ENCODE measurements at regions not wholly inside any gene's neighbourhood (a gene's known extent, or its start where the extent isn't known, plus 50 kb on each side); places are given as distances from the start of the nearest gene placed in this dataset.

DNA sequence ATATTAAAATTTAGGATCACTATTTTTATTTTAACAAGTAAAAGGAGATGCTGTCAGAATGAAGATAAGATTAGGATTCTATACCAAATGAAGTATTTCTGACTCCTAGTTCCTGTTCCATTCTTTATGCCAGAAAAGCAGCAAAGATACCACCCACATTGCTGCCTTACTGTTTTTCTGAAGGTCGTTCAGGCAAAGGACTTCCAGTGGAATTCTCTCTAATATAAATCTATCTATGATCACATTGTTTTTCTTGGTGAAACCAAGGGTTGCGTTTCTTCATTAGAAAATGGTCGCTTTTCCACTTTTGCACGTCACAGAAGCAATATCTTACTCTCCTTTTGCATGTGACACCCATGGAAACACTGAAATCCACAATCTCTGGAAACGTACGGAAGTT, 594.8 kb upstream of the ADGRL2 start:
- Histone ChIP-seq H4K20me1 (ENCODE audit: insufficient read depth) (no peaks in the 10 kb centered on the region), H3F3A (ENCODE audit: insufficient read depth, low read length, poor library complexity, severe bottlenecking) (no peaks in the 10 kb centered on the region), H3K36me3 (ENCODE audit: insufficient read depth, low read length) (no peaks in the 10 kb centered on the region), H3K4me2 (ENCODE audit: low read length) (no peak overlapping the region), H3K9me3 (ENCODE audit: low read length) (no peaks in the 10 kb centered on the region), H3K9me2 (ENCODE audit: insufficient read depth, low read length) (no peaks in the 10 kb centered on the region), H3K27me3 (ENCODE audit: insufficient read depth, low read depth, low read length) (no peaks in the 10 kb centered on the region), H3K79me2 (replicated peaks; ENCODE audit: insufficient read depth, low read length) (no peaks in the 10 kb centered on the region), H3K27ac (ENCODE audit: low read length) (no peak overlapping the region), H3K9ac (ENCODE audit: low read length) (no peak overlapping the region), H3K4me3 (ENCODE audit: low read length) (no peak overlapping the region), H2AFZ (ENCODE audit: low read depth, low read length) (no peak overlapping the region)
- TF ChIP-seq EP300 (conservative IDR thresholded peaks at IDR 0.05; ENCODE audit: poor library complexity, severe bottlenecking): no peak
- TF ChIP-seq EZH2 (IDR thresholded peaks at IDR 0.05; ENCODE audit: borderline replicate concordance, insufficient read depth, low read length, poor library complexity, severe bottlenecking): no peak
- TF ChIP-seq, protein P1, sequence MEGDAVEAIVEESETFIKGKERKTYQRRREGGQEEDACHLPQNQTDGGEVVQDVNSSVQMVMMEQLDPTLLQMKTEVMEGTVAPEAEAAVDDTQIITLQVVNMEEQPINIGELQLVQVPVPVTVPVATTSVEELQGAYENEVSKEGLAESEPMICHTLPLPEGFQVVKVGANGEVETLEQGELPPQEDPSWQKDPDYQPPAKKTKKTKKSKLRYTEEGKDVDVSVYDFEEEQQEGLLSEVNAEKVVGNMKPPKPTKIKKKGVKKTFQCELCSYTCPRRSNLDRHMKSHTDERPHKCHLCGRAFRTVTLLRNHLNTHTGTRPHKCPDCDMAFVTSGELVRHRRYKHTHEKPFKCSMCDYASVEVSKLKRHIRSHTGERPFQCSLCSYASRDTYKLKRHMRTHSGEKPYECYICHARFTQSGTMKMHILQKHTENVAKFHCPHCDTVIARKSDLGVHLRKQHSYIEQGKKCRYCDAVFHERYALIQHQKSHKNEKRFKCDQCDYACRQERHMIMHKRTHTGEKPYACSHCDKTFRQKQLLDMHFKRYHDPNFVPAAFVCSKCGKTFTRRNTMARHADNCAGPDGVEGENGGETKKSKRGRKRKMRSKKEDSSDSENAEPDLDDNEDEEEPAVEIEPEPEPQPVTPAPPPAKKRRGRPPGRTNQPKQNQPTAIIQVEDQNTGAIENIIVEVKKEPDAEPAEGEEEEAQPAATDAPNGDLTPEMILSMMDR (IDR thresholded peaks at IDR 0.05; ENCODE audit: poor library complexity, severe bottlenecking): no peak
- no peak for TF ChIP-seq RAD21 (conservative IDR thresholded peaks at IDR 0.05)
- no peak for TF ChIP-seq SMC3 (conservative IDR thresholded peaks at IDR 0.05; ENCODE audit: poor library complexity)
- TF ChIP-seq POLR2AphosphoS5 (IDR thresholded peaks at IDR 0.05): no peak
- no peak for TF ChIP-seq TAF1 (IDR thresholded peaks at IDR 0.05; ENCODE audit: low read depth)
- TF ChIP-seq, protein P2, sequence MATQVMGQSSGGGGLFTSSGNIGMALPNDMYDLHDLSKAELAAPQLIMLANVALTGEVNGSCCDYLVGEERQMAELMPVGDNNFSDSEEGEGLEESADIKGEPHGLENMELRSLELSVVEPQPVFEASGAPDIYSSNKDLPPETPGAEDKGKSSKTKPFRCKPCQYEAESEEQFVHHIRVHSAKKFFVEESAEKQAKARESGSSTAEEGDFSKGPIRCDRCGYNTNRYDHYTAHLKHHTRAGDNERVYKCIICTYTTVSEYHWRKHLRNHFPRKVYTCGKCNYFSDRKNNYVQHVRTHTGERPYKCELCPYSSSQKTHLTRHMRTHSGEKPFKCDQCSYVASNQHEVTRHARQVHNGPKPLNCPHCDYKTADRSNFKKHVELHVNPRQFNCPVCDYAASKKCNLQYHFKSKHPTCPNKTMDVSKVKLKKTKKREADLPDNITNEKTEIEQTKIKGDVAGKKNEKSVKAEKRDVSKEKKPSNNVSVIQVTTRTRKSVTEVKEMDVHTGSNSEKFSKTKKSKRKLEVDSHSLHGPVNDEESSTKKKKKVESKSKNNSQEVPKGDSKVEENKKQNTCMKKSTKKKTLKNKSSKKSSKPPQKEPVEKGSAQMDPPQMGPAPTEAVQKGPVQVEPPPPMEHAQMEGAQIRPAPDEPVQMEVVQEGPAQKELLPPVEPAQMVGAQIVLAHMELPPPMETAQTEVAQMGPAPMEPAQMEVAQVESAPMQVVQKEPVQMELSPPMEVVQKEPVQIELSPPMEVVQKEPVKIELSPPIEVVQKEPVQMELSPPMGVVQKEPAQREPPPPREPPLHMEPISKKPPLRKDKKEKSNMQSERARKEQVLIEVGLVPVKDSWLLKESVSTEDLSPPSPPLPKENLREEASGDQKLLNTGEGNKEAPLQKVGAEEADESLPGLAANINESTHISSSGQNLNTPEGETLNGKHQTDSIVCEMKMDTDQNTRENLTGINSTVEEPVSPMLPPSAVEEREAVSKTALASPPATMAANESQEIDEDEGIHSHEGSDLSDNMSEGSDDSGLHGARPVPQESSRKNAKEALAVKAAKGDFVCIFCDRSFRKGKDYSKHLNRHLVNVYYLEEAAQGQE (IDR thresholded peaks at IDR 0.05; ENCODE audit: borderline replicate concordance): no peak
- no peak for TF ChIP-seq MXI1 (conservative IDR thresholded peaks at IDR 0.05; ENCODE audit: poor library complexity, severe bottlenecking)

DNA sequence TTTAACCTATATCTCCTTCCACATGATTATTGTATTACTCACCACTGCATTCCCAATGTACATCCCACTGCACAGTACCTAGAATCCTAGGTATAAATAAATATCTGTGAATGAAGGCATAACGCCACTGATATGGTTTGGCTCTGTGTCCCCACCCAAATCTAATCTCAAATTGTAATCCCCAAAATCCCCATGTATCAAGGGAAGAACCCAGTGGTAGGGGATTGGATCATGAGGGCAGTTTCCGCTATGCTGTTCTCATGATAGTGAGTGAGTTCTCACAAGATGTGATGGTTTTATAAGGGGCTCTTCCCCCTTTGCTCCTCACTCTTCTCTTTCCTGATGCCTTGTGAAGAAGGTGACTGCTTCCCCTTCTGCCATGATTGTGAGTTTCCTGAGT, 599.0 kb upstream of the ADGRL2 start:
- Histone ChIP-seq H3K4me3 (ENCODE audit: low read length) (no peak overlapping the region), H3K9me3 (ENCODE audit: low read length) (no peaks in the 10 kb centered on the region), H3K9me2 (ENCODE audit: insufficient read depth, low read length) (no peaks in the 10 kb centered on the region), H3K27me3 (ENCODE audit: insufficient read depth, low read depth, low read length) (no peaks in the 10 kb centered on the region), H3K27ac (ENCODE audit: low read length) (no peak overlapping the region), H4K20me1 (ENCODE audit: insufficient read depth) (no peaks in the 10 kb centered on the region), H3K36me3 (ENCODE audit: insufficient read depth, low read length) (no peaks in the 10 kb centered on the region), H3K9ac (ENCODE audit: low read length) (no peak overlapping the region), H3F3A (ENCODE audit: insufficient read depth, low read length, poor library complexity, severe bottlenecking) (no peaks in the 10 kb centered on the region), H3K79me2 (replicated peaks; ENCODE audit: insufficient read depth, low read length) (no peaks in the 10 kb centered on the region), H3K4me2 (ENCODE audit: low read length) (no peak overlapping the region), H2AFZ (ENCODE audit: low read depth, low read length) (no peak overlapping the region)
- TF ChIP-seq, protein P1 (IDR thresholded peaks at IDR 0.05; ENCODE audit: poor library complexity, severe bottlenecking): no peak
- TF ChIP-seq, protein P2 (IDR thresholded peaks at IDR 0.05; ENCODE audit: borderline replicate concordance): no peak
- TF ChIP-seq EP300 (conservative IDR thresholded peaks at IDR 0.05; ENCODE audit: poor library complexity, severe bottlenecking) (no peak), SMC3 (conservative IDR thresholded peaks at IDR 0.05; ENCODE audit: poor library complexity) (no peak), MXI1 (conservative IDR thresholded peaks at IDR 0.05; ENCODE audit: poor library complexity, severe bottlenecking) (no peak), EZH2 (IDR thresholded peaks at IDR 0.05; ENCODE audit: borderline replicate concordance, insufficient read depth, low read length, poor library complexity, severe bottlenecking) (no peak), RAD21 (conservative IDR thresholded peaks at IDR 0.05) (no peak), POLR2AphosphoS5 (IDR thresholded peaks at IDR 0.05) (no peak)

Data from neural cell (in vitro differentiated cells).